ENCODE measurements at regions not wholly inside any gene's neighbourhood (a gene's known extent, or its start where the extent isn't known, plus 50 kb on each side); places are given as distances from the start of the nearest gene placed in this dataset.
A peak's percentile ranks its signal among the peaks of the same experiment; 100 is the strongest.

DNA sequence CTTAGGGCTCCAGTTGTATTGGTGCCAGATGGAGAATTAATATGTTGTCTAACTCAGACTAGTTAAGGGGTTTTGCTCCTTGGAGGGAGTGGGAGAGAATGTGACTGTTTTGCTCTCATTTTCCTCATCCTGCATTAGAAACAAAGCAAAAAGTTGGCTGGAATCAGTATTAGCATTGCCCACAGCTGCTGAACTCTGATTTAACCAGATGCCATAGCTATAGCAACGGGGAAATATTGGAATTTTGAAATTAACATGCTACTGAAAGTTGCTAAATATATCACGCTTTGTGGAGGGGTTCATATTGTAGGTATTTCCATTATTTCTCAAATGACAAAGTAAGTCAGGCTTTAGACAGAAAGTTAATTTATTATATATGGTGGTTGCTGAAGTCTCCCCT, 66.7 kb upstream of the EOLA2 start:
- no peak for DNase-seq (ENCODE audit: low spot score)
- ChIA-PET CTCF (no interaction called here), POLR2A (ENCODE audit: low non-redundant PET) (no interaction called here)
- BruUV-seq (replicated peaks): no TSS peak
- intact Hi-C loops (cut with micrococcal nuclease; ENCODE audit: unreplicated experiment): no loop called here
- Histone ChIP-seq H3K4me1 (ENCODE audit: insufficient read depth, low read length, poor library complexity, severe bottlenecking) (no peaks in the 10 kb centered on the region), H3K27me3 (replicated peaks; ENCODE audit: insufficient read depth, low read depth, low read length, poor library complexity) (no peaks in the 10 kb centered on the region), H3K36me3 (ENCODE audit: insufficient read depth, low read length, poor library complexity, severe bottlenecking) (no peaks in the 10 kb centered on the region), H3K4me3 (ENCODE audit: low read depth, low read length, poor library complexity, severe bottlenecking) (no peak overlapping the region), H3K27ac (ENCODE audit: low read depth, low read length, poor library complexity, severe bottlenecking) (no peak overlapping the region), H3K9me3 (ENCODE audit: low read depth, low read length, poor library complexity, severe bottlenecking) (no peaks in the 10 kb centered on the region)
- no peak for TF ChIP-seq EZH2 (IDR thresholded peaks at IDR 0.05; ENCODE audit: borderline replicate concordance, low read depth, low read length, poor library complexity, severe bottlenecking)
- TF ChIP-seq, protein P1, sequence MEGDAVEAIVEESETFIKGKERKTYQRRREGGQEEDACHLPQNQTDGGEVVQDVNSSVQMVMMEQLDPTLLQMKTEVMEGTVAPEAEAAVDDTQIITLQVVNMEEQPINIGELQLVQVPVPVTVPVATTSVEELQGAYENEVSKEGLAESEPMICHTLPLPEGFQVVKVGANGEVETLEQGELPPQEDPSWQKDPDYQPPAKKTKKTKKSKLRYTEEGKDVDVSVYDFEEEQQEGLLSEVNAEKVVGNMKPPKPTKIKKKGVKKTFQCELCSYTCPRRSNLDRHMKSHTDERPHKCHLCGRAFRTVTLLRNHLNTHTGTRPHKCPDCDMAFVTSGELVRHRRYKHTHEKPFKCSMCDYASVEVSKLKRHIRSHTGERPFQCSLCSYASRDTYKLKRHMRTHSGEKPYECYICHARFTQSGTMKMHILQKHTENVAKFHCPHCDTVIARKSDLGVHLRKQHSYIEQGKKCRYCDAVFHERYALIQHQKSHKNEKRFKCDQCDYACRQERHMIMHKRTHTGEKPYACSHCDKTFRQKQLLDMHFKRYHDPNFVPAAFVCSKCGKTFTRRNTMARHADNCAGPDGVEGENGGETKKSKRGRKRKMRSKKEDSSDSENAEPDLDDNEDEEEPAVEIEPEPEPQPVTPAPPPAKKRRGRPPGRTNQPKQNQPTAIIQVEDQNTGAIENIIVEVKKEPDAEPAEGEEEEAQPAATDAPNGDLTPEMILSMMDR (conservative IDR thresholded peaks at IDR 0.05; ENCODE audit: low read depth, low read length): no peak

DNA sequence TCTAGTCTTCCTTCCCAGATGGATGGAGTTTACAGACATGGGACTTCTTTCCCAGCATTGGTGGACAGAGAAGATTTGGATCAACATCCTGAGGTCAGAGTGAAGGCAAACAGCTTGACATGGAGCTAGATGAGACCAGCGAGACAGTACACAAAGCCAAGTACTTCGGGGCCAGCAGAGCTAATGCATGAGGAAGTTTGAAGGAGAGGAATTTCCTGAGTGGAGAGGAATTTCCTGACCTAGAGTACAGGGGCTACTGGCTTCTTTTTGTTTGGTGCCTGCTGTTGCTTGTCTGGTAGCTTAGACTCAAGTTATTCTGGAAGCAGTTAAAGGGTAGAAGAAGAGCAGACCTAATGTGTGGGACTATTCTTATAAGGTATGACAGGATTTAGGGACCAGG, 69.1 kb upstream of the EOLA2 start:
- H3K4me1 ChIP-seq (ENCODE audit: insufficient read depth, low read length, poor library complexity, severe bottlenecking): no peaks in the 10 kb centered on the region
- no peak overlapping the region for H3K27ac ChIP-seq (ENCODE audit: low read depth, low read length, poor library complexity, severe bottlenecking)
- DNase-seq (ENCODE audit: low spot score): no peak
- no peak overlapping the region for H3K4me3 ChIP-seq (ENCODE audit: low read depth, low read length, poor library complexity, severe bottlenecking)
- POLR2A ChIA-PET (ENCODE audit: low non-redundant PET): no interaction called here
- BruUV-seq (replicated peaks): no TSS peak
- no peaks in the 10 kb centered on the region for H3K36me3 ChIP-seq (ENCODE audit: insufficient read depth, low read length, poor library complexity, severe bottlenecking)
- TF ChIP-seq, protein P1 (conservative IDR thresholded peaks at IDR 0.05; ENCODE audit: low read depth, low read length): no peak
- TF ChIP-seq EZH2 (IDR thresholded peaks at IDR 0.05; ENCODE audit: borderline replicate concordance, low read depth, low read length, poor library complexity, severe bottlenecking): no peak
- intact Hi-C loops (cut with micrococcal nuclease; ENCODE audit: unreplicated experiment): no loop called here
- no peaks in the 10 kb centered on the region for H3K27me3 ChIP-seq (replicated peaks; ENCODE audit: insufficient read depth, low read depth, low read length, poor library complexity)
- no peaks in the 10 kb centered on the region for H3K9me3 ChIP-seq (ENCODE audit: low read depth, low read length, poor library complexity, severe bottlenecking)
- CTCF ChIA-PET: no interaction called here

DNA sequence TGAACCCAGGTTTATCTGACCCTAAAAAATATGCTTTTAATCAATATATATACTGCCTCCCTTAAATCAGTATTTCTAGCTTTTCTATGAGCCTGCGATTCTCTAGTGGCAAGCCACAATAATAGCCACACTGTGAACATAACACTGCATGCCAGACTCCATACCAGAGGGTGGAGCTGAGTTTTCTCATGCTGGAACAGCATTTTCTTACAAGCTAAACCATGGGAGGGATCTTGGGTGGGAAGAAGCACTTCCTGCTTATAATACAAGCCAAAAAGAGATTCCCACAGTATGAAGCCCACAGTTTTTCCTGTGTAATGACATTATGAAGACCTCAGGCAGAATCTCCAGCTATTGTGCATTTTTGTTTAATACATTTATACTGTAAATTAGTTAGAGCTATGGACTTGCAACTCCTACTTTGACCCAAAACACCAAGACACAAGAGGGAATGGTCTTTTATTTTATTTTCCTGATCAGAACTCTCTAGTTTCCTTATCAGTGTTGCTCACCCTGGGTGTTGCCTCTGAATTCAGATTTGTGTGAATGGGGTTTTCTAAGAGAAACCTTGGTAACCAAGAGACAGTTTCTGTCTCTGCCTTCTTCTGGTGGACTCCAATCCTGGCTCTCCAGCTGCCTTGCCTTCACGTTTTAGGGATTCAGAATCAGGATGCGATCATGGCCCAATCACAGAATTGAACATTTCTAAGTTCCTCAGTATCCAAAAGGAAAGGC, 74.5 kb upstream of the EOLA2 start:
- no peak overlapping the region for H3K27ac ChIP-seq (ENCODE audit: low read depth, low read length, poor library complexity, severe bottlenecking)
- POLR2A ChIA-PET (ENCODE audit: low non-redundant PET): no interaction called here
- H3K4me3 ChIP-seq (ENCODE audit: low read depth, low read length, poor library complexity, severe bottlenecking): no peak overlapping the region
- CTCF ChIA-PET: no interaction called here
- intact Hi-C loops (cut with micrococcal nuclease; ENCODE audit: unreplicated experiment): no loop called here
- no TSS peak for BruUV-seq (replicated peaks)
- no peaks in the 10 kb centered on the region for H3K27me3 ChIP-seq (replicated peaks; ENCODE audit: insufficient read depth, low read depth, low read length, poor library complexity)
- TF ChIP-seq EZH2 (IDR thresholded peaks at IDR 0.05; ENCODE audit: borderline replicate concordance, low read depth, low read length, poor library complexity, severe bottlenecking): no peak
- TF ChIP-seq, protein P1 (conservative IDR thresholded peaks at IDR 0.05; ENCODE audit: low read depth, low read length): no peak
- H3K36me3 ChIP-seq (ENCODE audit: insufficient read depth, low read length, poor library complexity, severe bottlenecking): no peaks in the 10 kb centered on the region
- no peaks in the 10 kb centered on the region for H3K9me3 ChIP-seq (ENCODE audit: low read depth, low read length, poor library complexity, severe bottlenecking)
- no peaks in the 10 kb centered on the region for H3K4me1 ChIP-seq (ENCODE audit: insufficient read depth, low read length, poor library complexity, severe bottlenecking)
- DNase-seq (ENCODE audit: low spot score): peak; percentile 11
